ENCODE measurements at regions not wholly inside any gene's neighbourhood (a gene's known extent, or its start where the extent isn't known, plus 50 kb on each side); places are given as distances from the start of the nearest gene placed in this dataset.

- Histone ChIP-seq H3K4me3 (no peak overlapping the region), H3K27ac (no peak overlapping the region)
- DNase-seq (ENCODE audit: low spot score): no peak
- no peak for TF ChIP-seq CTCF (IDR thresholded peaks at IDR 0.05)
Observed at GRCh38 chr2:234635284-234635683, 138.4 kb upstream of the ARL4C start.

DNA sequence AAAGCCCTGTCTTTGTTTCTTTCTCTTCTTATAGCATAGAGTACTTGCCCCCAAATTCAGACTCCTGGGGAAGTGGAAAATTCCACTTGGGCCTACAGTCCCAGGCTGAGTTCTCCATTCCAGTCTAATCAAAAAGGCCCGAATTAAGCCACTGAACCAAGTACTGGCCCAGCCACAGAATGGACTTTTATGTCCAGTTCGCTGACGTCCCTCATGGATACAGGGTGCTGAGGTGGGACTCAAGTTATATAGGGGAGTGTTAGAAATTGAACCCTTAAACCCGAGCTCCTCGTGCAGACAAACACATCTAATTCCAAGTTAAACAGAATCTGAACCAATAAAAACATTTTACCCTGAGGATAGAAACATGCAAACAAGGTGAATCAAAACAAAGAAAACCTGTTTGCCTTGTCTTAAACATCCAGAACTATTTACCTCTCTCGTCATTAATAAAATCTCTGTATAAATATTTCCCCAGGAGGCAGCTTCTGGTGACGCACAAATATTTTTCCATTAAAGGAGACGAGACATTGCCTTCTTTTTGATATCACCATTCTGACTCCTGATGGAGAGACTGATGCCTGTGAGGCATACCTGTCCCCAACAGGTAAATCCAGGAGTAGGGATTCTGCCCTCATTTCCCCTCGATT lies 136.8 kb upstream of the ARL4C start:
- H3K27ac ChIP-seq: no peak overlapping the region
- no peak overlapping the region for H3K4me3 ChIP-seq
- no peak for TF ChIP-seq CTCF (IDR thresholded peaks at IDR 0.05)
- no peak for DNase-seq (ENCODE audit: low spot score)

- TF ChIP-seq CTCF (IDR thresholded peaks at IDR 0.05): no peak
Observed at GRCh38 chr2:234632527-234633391, 135.9 kb upstream of the ARL4C start.

GRCh38 chr2:234631646-234632514 lies 135.0 kb upstream of the ARL4C start:
- no peak overlapping the region for H3K27ac ChIP-seq
- no peak overlapping the region for H3K4me3 ChIP-seq
- DNase-seq (ENCODE audit: low spot score): no peak
- no peak for TF ChIP-seq CTCF (IDR thresholded peaks at IDR 0.05)

More at GRCh38 chr2:234632527-234633391, 135.9 kb upstream of the ARL4C start:
- DNase-seq (ENCODE audit: low spot score): no peak
- Histone ChIP-seq H3K4me3 (no peak overlapping the region), H3K27ac (no peak overlapping the region)

- TF ChIP-seq CTCF (IDR thresholded peaks at IDR 0.05): no peak
- DNase-seq (ENCODE audit: low spot score): no peak
- no peak overlapping the region for H3K27ac ChIP-seq
- H3K4me3 ChIP-seq: no peak overlapping the region
Observed at GRCh38 chr2:234630801-234631261, 133.9 kb upstream of the ARL4C start.

DNA sequence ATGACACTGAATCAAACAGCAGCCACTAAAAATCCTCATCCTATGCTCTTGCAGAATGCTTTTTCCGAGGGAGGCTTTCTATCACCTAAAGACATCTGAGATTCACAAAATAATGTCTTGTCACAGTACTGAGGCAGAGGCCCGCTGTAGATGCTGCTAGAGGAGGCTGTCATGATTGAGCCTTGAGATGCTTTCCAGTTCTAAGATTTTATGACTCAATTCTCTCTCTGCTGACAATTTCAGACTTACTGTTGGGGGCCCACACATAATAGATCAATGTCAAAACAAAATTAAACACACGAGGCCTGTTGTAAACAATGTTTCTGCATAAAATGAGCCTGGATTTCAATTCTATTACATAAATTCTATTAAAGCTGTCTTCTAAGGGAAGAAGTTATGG lies 132.7 kb upstream of the ARL4C start:
- no peak for TF ChIP-seq CTCF (IDR thresholded peaks at IDR 0.05)
- H3K27ac ChIP-seq: no peak overlapping the region
- H3K4me3 ChIP-seq: no peak overlapping the region
- no peak for DNase-seq (ENCODE audit: low spot score)

Data from coronary artery (tissue), 2 donors.